H1 (cell line): ENCODE measurements at regions not wholly inside any gene's neighbourhood (a gene's known extent, or its start where the extent isn't known, plus 50 kb on each side); places are given as distances from the start of the nearest gene placed in this dataset.

Source experiments
- CTCF ChIA-PET: fragments of 300-600 bp; sonication (Branson Sonifier 250); formaldehyde crosslinking; loops from one replicate; lab custom pipeline; 2021; ENCODE audit not compliant: partially characterized antibody; lab: Charles Lee
- POLR2A ChIA-PET: fragments of 300-600 bp; sonication (Branson Sonifier 250); formaldehyde crosslinking; loops from one replicate; lab custom pipeline; 2021; ENCODE audit warnings: inconsistent platforms; ENCODE audit not compliant: partially characterized antibody; lab: Charles Lee
- DNase-seq, 2 experiments: peaks; one replicate each; pipeline versions ENCODE4 v3.0.0 to v3.0.0-alpha.2; 2010 to 2022; ENCODE audit warnings: low spot score in 2 of 2, low read depth in 1 of 2, mixed read lengths in 1 of 2
- FAIRE-seq: peaks from 2 replicates; lab custom pipeline; 2011; peaks lifted over from hg19 to GRCh38; lab: Jason Lieb, UNC
- H2AFZ ChIP-seq: 2 replicates; pipeline ENCODE4 v1.8.1; 2012; ENCODE audit warnings: low read length, inconsistent platforms
- H2AK5ac ChIP-seq: 2 replicates; pipeline ENCODE4 v1.6.1; 2013; ENCODE audit warnings: low read depth, low read length
- H2BK120ac ChIP-seq: replicated peaks from 2 replicates; pipeline ENCODE3; 2013; ENCODE audit warnings: low read depth, low read length, inconsistent platforms
- H2BK12ac ChIP-seq: 2 replicates; pipeline ENCODE4 v1.6.1; 2013; ENCODE audit warnings: low read depth, low read length
- H2BK15ac ChIP-seq: 2 replicates; pipeline ENCODE4 v1.6.1; 2013; ENCODE audit warnings: low read length
- H2BK20ac ChIP-seq: 2 replicates; pipeline ENCODE4 v1.6.1; 2013; ENCODE audit warnings: low read length
- H2BK5ac ChIP-seq: 2 replicates; pipeline ENCODE4 v1.6.1; 2013; ENCODE audit warnings: low read depth, low read length
- H3K14ac ChIP-seq: 2 replicates; pipeline ENCODE4 v1.6.1; 2013; ENCODE audit warnings: inconsistent platforms; ENCODE audit not compliant: insufficient read length
- H3K18ac ChIP-seq: 2 replicates; pipeline ENCODE4 v1.6.1; 2013; ENCODE audit warnings: low read length; ENCODE audit errors: extremely low read depth
- H3K23ac ChIP-seq: 2 replicates; pipeline ENCODE4 v1.6.1; 2013; ENCODE audit warnings: inconsistent platforms; ENCODE audit not compliant: insufficient read length
- H3K23me2 ChIP-seq: 2 replicates; pipeline ENCODE4 v1.6.1; 2013; ENCODE audit warnings: low read depth, low read length
- H3K27ac ChIP-seq: 2 replicates; pipeline ENCODE4 v1.6.1; 2011; ENCODE audit warnings: low read depth, low read length, inconsistent platforms
- H3K27me3 ChIP-seq, 4 experiments: replicated peaks in 1 of 4; 1 replicate in 1 of 4; 2 replicates in 3 of 4; pipeline versions ENCODE4 v1.6.1 to v1.8.1; 2011 to 2013; ENCODE audit warnings: low read length in 3 of 4, mild to moderate bottlenecking in 3 of 4, inconsistent platforms in 2 of 4, mixed read lengths in 2 of 4, moderate library complexity in 1 of 4; ENCODE audit not compliant: control insufficient read depth in 3 of 4, insufficient read depth in 3 of 4; ENCODE audit errors: extremely low read depth in 1 of 4
- H3K36me3 ChIP-seq, 4 experiments: 2 replicates each; pipeline versions ENCODE4 v1.6.1 to v1.8.1; 2011 to 2013; ENCODE audit warnings: mild to moderate bottlenecking in 4 of 4, low read length in 3 of 4, moderate library complexity in 2 of 4, control low read depth in 1 of 4, inconsistent platforms in 1 of 4; ENCODE audit not compliant: insufficient read depth in 4 of 4, control insufficient read depth in 2 of 4
- H3K4ac ChIP-seq: replicated peaks from 2 replicates; pipeline ENCODE3; 2013; ENCODE audit warnings: low read length, low read depth, mixed read lengths, inconsistent platforms; ENCODE audit not compliant: insufficient read length
- H3K4me1 ChIP-seq, 4 experiments: replicated peaks in 1 of 4; 1 replicate in 1 of 4; 2 replicates in 3 of 4; pipeline versions ENCODE4 v1.6.1 to v1.8.1; 2011 to 2013; ENCODE audit warnings: low read length in 3 of 4, inconsistent platforms in 2 of 4, mixed read lengths in 1 of 4; ENCODE audit not compliant: insufficient read depth in 4 of 4, control insufficient read depth in 3 of 4
- H3K4me2 ChIP-seq, 2 experiments: 2 replicates each; pipeline versions ENCODE4 v1.6.1 to v1.8.1; 2011 to 2013; ENCODE audit warnings: low read depth in 2 of 2, low read length in 2 of 2, control low read depth in 1 of 2, inconsistent platforms in 1 of 2, mild to moderate bottlenecking in 1 of 2; ENCODE audit not compliant: insufficient read depth in 1 of 2
- H3K4me3 ChIP-seq, 4 experiments: fragments of 200-600, 300-600 bp in 1 of 4; sonication (generic), shearing (Covaris generic), sonication (Bioruptor Twin) in 1 of 4; 2 replicates each; pipeline versions ENCODE4 v1.5.1 to v1.8.1; 2011 to 2016; ENCODE audit warnings: low read length in 4 of 4, low read depth in 3 of 4, control low read depth in 2 of 4, inconsistent platforms in 2 of 4, mild to moderate bottlenecking in 2 of 4, mixed read lengths in 1 of 4, moderate library complexity in 1 of 4; ENCODE audit not compliant: insufficient read depth in 2 of 4; ENCODE audit errors: extremely low read depth in 1 of 4
- H3K56ac ChIP-seq: replicated peaks from 2 replicates; pipeline ENCODE3; 2013; ENCODE audit warnings: low read depth, mild to moderate bottlenecking, mixed read lengths, low read length, inconsistent platforms; ENCODE audit not compliant: insufficient read length
- H3K79me1 ChIP-seq: 2 replicates; pipeline ENCODE4 v1.6.1; 2013; ENCODE audit warnings: low read depth, low read length, control low read depth
- H3K79me2 ChIP-seq, 2 experiments: 2 replicates each; pipeline versions ENCODE4 v1.6.1 to v1.8.1; 2012 to 2013; ENCODE audit warnings: low read length in 2 of 2, mild to moderate bottlenecking in 2 of 2, inconsistent platforms in 1 of 2; ENCODE audit not compliant: insufficient read depth in 2 of 2, control insufficient read depth in 1 of 2
- H3K9ac ChIP-seq, 4 experiments: replicated peaks in 1 of 4; 1 replicate in 1 of 4; 2 replicates in 3 of 4; pipeline versions ENCODE4 v1.6.1 to v1.8.1; 2011 to 2013; ENCODE audit warnings: low read depth in 3 of 4, low read length in 3 of 4, control low read depth in 2 of 4, mild to moderate bottlenecking in 2 of 4, moderate library complexity in 2 of 4, inconsistent platforms in 1 of 4; ENCODE audit errors: extremely low read depth in 1 of 4
- H3K9me3 ChIP-seq, 2 experiments: 2 replicates each; pipeline versions ENCODE4 v1.6.1 to v1.8.1; 2012 to 2013; ENCODE audit warnings: mild to moderate bottlenecking in 2 of 2, moderate library complexity in 2 of 2, control low read depth in 1 of 2, inconsistent platforms in 1 of 2, low read depth in 1 of 2, low read length in 1 of 2, mixed read lengths in 1 of 2; ENCODE audit not compliant: insufficient read depth in 2 of 2
- H4K20me1 ChIP-seq, 2 experiments: replicated peaks in 1 of 2; 2 replicates each; pipeline versions ENCODE3 to v1.8.1; 2011 to 2013; ENCODE audit warnings: inconsistent platforms in 2 of 2, low read length in 2 of 2, mild to moderate bottlenecking in 1 of 2; ENCODE audit not compliant: insufficient read depth in 2 of 2, control insufficient read depth in 1 of 2
- H4K5ac ChIP-seq: 2 replicates; pipeline ENCODE4 v1.6.1; 2013; ENCODE audit warnings: low read length, low read depth, mixed read lengths, inconsistent platforms; ENCODE audit not compliant: insufficient read length
- H4K8ac ChIP-seq: 2 replicates; pipeline ENCODE4 v1.8.0; 2013; ENCODE audit warnings: mild to moderate bottlenecking, moderate library complexity, low read length, inconsistent platforms; ENCODE audit not compliant: insufficient read depth; ENCODE audit errors: extremely low read depth
- H4K91ac ChIP-seq: replicated peaks from 2 replicates; pipeline ENCODE3; 2013; ENCODE audit warnings: low read length, mixed read lengths, inconsistent platforms; ENCODE audit not compliant: insufficient read length
- POLR2AphosphoS5 ChIP-seq: IDR thresholded peaks from 2 replicates; pipeline ENCODE4 v1.6.1; 2011; ENCODE audit warnings: low read depth, low read length
- WGBS, 2 experiments: shearing (Covaris generic) in 1 of 2; methylation state at CpG; one replicate each; pipeline versions ENCODE4 v1.1.6 to v1.1.7; 2013 to 2015; ENCODE audit warnings: low lambda C conversion rate in 2 of 2, mixed read lengths in 2 of 2, inconsistent platforms in 1 of 2, low coverage in 1 of 2, missing lambda C conversion rate in 1 of 2; ENCODE audit not compliant: insufficient replicate concordance in 2 of 2, insufficient coverage in 1 of 2, insufficient read length in 1 of 2; ENCODE audit errors: extremely low coverage in 1 of 2, missing lambda C conversion rate in 1 of 2; 5-methylcytosine and 5-hydroxymethylcytosine counted together

DNA sequence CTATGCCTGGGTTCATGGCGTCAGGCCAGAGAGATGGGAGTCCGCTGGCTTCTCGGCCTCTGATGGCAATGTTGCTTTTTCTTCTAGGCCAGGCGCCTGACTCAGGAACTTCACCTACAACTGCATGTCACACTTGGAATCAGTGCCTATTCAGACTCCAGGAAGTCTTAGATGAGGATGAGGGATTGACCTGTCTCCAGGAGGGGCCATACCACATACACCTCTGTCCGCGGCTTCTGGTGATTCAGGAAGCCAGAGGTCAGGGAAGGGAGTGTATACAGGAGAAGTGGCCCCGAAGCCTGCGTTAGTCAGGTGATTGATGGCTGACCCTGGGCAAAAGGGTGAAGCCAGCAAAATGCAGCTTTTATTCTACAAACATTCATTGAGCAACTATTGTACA is 109.1 kb upstream of the RMDN2 start:
- no peak overlapping the region for H3K18ac ChIP-seq
- no peaks in the 10 kb centered on the region for H3K23me2 ChIP-seq
- DNase-seq, result no peak
- H3K27ac ChIP-seq, result no peak overlapping the region
- no peaks in the 10 kb centered on the region for H4K20me1 ChIP-seq
- no peaks in the 10 kb centered on the region for H3K9me3 ChIP-seq
- no peak overlapping the region for H3K9ac ChIP-seq
- POLR2A ChIA-PET, result no interaction called here
- no peaks in the 10 kb centered on the region for H3K4me1 ChIP-seq
- no peaks in the 10 kb centered on the region for H3K79me2 ChIP-seq
- no peaks in the 10 kb centered on the region for H3K79me1 ChIP-seq
- no peak overlapping the region for H4K91ac ChIP-seq
- no peaks in the 10 kb centered on the region for H3K36me3 ChIP-seq
- no peak overlapping the region for H3K23ac ChIP-seq
- H2BK15ac ChIP-seq, result no peak overlapping the region
- no peak overlapping the region for H3K14ac ChIP-seq
- no peak overlapping the region for H3K56ac ChIP-seq
- no peak overlapping the region for H2AFZ ChIP-seq
- TF ChIP-seq POLR2AphosphoS5, result no peak
- TF ChIP-seq, all 59 proteins: peak for 0
- no peak overlapping the region for H4K8ac ChIP-seq
- no peak overlapping the region for H3K4me2 ChIP-seq
- no peak for FAIRE-seq
- 92% methylated on average over 7 of the region's 8 CpGs; no CpG with 5 or more reads in 1 of the 2 experiments for WGBS, 2 experiments
- H2BK5ac ChIP-seq, result no peak overlapping the region
- no peak overlapping the region for H3K4me3 ChIP-seq
- no peaks in the 10 kb centered on the region for H3K27me3 ChIP-seq
- H2BK120ac ChIP-seq, result no peak overlapping the region
- H4K5ac ChIP-seq, result no peak overlapping the region
- no peak overlapping the region for H2BK12ac ChIP-seq
- H2AK5ac ChIP-seq, result no peak overlapping the region
- H3K4ac ChIP-seq, result no peak overlapping the region
- CTCF ChIA-PET, result interaction anchor here (0.6 to 1.0 kb wide), 2 partner anchors 16 to 419 kb away, joined by 3 read pairs; no protein-coding TSS in a partner anchor
- H2BK20ac ChIP-seq, result no peak overlapping the region
